NOMO-1 treated with dmso at 0.1 percent for 144 hours (cell line): ENCODE measurements at regions not wholly inside any gene's neighbourhood (a gene's known extent, or its start where the extent isn't known, plus 50 kb on each side); places are given as distances from the start of the nearest gene placed in this dataset.

ENCODE experiments used
- DNase-seq: peaks from one replicate; lab custom pipeline; 2025; ENCODE audit not compliant: unreplicated experiment; lab: John Stamatoyannopoulos, UW

DNA sequence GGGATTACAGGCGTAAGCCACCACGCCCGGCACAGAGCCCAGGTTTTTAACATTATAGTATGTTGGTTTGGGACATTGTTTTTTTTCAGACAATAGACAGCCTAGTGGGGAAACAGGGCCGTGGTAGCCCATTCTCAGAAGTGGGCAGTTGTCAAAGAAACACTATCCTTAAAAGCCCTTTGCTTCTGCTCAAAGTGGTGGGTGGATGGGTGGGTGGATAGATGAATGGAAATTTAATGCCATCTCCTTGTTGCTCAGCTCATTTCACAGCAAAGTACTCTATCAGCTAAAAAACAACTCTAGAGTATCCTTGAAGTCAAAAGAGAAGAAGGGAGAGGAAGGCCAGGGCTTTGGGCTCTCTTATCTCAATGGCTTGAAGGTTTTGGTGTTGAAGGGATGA lies 137.8 kb downstream of the RRAGC start:
- no peak for DNase-seq

- no peak for DNase-seq
These were observed 139.7 kb downstream of the RRAGC start for GRCh38 chr1:38719880-38720279.

DNA sequence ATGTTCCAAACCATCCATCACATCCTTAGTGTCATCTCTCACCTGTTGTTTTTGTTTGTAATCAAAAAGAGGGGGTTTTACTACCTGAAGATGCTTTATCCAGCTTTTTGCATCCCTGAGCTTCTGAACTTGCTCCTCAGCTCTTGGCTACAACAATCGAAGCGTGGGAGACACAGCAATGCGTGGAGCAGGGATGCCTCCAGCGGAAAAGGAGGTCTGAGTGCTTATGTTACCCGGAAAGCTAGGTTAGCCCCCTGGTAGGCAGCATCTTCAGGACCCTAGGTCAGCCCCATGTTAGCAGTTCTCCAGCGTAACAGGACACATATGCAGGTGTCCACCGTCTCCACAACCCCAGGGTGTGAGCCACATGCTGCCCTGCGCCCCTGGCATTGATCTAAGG lies 141.5 kb downstream of the RRAGC start:
- DNase-seq: no peak

DNA sequence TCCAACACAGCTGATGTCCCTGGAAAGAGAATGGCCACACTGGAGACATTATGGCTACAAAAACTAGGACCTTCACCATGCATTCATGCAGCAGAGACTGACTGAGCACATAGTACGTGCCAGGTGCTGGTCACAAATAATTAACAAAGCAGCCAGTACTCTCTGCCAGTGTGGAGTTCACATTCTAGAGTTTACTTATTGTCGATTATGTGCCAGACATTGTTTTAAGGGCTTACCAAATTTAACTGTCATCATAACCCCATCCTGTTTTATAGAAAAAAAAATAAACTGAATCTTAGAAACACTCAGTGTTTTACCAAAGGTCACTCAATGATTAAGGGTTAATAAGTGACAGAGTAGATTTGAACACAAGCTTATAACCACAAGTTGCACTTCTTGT lies 143.3 kb downstream of the RRAGC start:
- DNase-seq: no peak

DNA sequence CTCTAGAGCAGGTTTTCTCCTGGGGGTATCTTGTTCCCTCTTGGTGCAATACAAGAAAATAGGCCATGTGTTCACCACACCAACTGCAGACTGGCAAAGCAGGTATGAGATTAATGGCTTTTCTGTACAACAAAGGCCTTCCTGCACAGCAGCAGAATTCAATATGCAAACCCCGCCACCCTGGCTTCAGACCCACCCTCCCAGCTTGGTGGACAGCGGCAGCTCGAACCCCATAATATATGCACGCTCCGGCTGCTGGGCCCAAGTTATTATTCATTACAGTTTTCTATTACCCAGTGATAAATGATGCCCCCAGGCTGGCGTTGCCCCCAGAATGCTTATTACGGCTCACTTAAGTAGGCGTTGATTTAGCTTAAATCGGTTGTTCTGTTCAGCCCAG lies 144.2 kb downstream of the RRAGC start:
- DNase-seq: no peak

GRCh38 chr1:38712046-38712445 lies 147.5 kb downstream of the RRAGC start:
- DNase-seq: no peak

DNA sequence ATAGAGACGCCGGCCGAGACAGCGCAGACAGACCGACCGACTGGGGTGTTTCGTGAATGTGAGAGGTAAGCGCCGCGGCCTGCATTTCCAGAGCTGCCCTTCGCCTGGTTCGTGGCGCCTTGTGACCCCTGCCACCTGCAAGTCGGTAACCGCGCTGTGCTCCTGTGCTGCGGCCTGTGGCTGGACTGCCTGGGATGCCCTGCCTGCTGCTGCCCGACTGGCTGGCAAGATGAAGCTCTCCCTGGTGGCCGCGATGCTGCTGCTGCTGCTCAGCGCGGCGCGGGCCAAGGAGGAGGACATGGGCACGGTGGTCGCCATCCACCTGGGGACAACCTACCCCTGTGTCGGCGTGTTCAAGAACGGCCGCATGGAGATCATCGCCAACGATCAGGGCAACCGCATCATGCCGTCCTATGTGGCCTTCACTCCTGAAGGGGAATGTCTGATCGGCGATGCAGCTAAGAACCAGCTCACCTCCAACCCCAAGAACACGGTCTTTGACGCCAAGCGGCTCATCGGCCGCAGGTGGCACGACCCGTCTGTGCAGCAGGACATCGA lies 150.8 kb downstream of the RRAGC start:
- DNase-seq: no peak

DNA sequence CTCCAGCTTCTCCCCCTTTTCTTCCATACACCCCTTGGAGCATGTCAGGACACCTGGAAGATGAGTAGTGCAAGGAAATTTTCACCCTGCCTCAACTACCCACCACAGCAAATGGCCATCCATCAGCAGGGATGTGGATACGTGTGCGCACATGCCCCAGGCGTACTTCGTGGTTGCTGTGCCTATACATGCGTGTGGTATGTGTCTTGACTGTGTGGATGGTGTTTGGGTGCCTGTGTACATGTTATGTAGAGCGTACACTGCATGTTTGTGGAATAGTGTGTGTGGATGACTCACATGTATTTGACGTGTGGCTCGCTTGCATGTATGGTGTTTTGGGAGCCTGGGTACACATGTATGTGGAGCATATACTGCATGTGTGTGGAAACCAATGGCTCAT lies 158.5 kb downstream of the RRAGC start:
- no peak for DNase-seq

DNA sequence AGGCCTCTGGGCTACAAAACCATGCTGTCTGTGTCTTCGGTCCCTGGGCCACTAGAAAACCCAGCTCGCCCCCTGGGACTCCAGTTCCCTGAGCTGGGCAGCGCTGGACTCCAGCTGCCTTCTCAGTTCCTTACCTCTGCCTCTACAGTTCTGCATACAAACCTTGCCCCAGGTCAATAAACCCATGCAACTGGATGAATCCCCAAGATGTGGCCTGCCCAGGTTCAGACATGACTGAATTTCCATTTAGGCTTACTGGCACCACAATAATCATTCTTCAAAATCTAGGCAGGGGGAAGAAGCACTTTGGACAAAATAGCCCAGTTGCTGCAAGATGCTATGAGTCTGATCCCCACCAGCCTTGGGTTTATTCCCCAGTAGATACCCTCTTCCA lies 159.5 kb downstream of the RRAGC start:
- DNase-seq: no peak

DNA sequence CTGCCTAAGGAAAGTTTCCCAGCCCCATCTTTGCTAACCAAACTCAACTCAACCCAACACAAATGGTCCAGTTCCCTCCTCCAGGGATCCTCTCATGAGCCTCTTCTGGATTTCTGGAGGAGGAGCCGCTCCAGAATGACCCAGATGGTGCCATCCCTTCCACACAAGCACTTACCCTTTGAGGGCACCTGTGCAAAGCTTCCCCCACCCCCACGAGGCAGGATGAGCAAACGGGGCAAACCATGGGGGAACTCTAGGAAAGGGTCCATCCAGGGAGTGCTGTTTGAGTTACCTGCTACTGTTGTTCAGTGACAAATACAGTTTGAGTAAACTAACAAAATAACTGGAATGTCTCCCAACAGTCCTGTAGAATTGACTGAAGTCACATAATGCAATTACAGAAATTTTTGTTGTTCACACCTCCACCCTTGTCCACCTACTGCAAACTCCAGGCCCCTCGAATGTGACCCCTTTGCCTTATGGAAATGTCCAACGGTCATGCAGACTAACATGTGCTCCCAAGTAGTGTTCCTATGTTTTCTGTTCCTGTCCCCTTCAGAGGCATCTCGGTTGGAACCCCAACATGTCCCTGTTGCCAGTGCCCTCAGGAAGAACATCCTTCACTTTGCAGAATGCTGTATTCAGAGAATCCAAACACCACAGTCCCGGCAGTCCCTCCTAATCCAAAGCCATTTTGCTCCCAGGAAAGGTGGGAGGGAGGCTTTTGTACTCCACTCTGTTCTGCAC lies 160.1 kb downstream of the RRAGC start:
- DNase-seq: no peak

- no peak for DNase-seq
These were observed 162.2 kb downstream of the RRAGC start for GRCh38 chr1:38697387-38697786.

DNA sequence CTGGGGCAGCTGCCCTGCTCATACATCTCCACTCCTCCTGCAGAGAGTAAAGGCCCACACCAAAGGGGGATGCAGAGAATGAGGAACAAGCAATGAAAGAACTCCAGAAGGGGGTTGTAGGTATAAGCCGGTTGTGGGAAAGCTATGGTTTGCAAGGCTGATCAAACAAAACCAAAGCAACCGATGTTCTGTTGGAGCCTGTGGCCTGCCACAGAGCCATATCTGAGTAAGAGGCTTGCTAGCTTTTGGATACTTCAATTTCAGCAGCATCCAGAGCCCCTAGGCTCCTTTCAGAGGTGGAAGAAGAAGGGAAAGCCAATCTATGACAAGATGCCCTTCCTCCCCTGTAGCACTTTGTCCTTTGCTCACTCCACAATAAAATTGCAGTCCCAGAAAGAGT lies 163.2 kb downstream of the RRAGC start:
- no peak for DNase-seq

DNA sequence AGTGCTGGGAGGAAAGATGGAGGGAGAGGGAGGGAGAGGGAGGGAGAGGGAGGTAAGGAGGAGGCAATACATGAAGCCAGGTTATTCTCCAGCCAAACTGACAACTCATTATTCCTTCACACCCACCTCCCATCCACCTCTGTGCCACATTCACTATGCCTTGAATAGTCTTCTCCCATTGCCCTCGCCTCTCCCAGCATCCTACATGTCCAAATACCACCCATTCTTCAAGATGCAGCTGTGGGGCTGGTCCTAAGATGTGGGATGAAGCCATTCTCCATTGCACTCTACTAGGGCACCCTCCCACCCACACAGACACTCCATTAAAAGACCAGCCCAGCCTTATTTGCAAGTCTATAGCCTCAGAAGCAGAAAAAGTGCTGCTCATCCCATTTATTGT lies 165.8 kb downstream of the RRAGC start:
- no peak for DNase-seq

DNA sequence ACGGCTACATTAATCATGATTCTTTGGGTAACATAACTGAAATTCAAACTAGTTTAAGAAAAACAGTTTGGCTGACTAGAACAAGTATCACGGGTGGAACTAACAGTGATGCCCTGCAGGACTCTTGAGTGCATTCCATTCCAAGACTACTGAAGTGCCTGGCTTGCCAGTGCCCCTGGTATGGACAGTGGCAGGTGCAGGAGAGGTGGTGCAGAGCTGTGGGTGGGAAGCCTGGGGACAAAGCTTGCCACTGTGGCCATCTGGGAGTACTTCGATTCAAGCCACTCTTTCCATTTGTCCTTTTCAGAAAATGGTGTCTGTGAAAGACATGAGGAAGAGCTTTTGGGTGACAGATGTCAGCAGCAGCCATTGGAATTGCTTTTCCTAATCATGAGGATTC lies 166.5 kb downstream of the RRAGC start:
- no peak for DNase-seq

DNA sequence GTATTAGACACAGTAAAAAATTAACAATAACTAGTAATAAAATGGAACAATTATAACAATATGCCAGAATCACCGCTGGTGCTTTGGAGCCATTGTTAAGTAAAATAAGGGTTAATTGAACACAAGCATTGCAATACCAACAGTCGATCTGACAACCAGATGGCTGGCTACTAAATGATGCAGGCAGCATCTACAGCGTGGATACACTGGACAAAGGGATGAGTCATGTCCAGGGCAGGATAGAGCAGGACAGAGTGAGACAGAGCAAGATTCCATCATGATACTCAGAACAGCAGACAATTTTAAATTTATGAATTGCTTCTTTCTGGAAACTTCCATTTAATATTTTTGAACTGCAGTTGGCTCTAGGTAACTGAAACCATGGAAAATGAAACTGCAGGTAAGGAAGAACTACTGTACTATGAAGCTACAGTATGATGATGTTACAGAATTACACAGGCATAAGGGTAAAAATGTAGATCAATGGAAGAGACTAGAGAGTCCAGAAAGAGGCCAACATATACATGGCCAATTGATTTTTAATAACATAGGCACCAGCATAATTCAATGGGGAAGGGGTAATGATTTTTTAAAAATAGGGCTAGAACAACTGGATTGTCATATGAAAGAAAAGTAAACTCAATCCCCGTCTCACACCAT lies 168.7 kb downstream of the RRAGC start:
- DNase-seq: no peak

- DNase-seq: no peak
These were observed 172.7 kb downstream of the RRAGC start for GRCh38 chr1:38686927-38687255.

DNA sequence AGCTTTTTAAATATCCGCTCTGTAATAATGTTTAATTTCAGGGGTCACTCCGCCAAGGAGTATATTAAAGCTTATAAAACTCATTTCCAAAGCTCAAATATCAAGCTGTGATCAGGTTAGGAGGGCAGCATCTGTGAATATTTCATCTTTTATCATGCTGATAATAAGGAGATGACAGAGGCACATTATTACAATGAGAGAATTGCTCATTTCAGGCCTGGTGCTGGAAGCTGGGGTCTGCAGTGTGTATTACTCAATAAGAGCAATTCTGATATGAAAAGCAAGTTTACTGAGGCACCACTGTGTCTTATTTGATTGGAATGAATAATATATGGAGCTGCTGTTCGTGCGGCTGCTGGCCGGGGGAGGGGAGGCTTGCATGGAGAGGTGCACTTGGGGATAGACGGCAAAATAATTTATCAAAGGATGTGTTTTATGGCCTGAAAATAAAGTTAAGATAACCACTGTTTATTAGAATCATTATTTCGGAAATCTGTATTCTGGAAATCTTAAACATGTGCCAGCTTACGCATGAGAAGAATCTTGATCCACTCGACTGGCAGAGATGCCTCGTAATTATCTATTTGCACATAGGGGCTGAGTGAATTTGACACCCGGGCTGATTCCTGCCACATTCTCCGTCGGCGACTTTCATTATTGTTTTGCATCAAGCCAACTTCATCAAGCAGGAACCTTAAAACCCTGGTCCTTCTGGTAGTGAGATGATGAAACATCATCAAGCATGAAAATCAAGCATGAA lies 173.2 kb downstream of the RRAGC start:
- no peak for DNase-seq

- no peak for DNase-seq
These were observed 174.2 kb downstream of the RRAGC start for GRCh38 chr1:38685388-38685787.

DNA sequence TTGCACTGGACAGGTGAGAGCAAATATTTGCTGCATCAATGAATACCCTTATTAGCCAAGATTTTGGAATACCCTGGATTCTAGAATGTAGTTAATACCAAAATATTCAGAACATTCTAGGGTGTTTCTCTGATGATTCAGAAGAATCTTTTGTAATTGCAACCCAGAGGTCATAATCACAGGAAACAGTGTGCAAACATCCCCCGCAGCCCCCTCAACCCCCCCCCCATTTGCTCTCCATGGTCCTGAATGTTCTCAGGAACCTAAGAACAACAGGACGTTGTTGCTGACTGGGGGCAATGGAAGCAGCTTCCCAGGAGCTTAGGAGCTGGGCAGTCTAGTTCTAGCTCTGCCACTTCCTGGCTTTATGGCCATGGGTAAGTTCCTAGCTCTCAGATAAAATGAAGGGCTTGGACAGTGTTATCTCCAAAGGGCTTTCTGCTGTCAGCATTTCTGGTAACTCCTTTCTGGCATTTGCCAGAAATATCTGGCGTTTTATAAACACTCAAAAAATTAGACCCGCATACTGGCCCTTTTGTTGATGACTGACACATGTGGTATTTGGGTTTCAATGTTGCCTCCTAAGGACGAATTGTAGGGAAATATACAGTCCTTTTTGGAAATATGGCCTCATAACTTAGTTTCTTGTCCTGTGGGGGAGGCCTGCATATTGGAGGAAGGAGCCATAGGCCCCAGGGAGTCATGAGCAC lies 178.6 kb downstream of the RRAGC start:
- no peak for DNase-seq

GRCh38 chr1:38677756-38678155 lies 181.8 kb downstream of the RRAGC start:
- DNase-seq: no peak

GRCh38 chr1:38677311-38677710 lies 182.3 kb downstream of the RRAGC start:
- DNase-seq: no peak
